HG02870 (cell line): ENCODE measurements at regions not wholly inside any gene's neighbourhood (a gene's known extent, or its start where the extent isn't known, plus 50 kb on each side); places are given as distances from the start of the nearest gene placed in this dataset.

Experiments
- ATAC-seq: cut with Tn5 transposase; IDR thresholded peaks from one replicate; pipeline ENCODE4 v1.9.1; 2021; ENCODE audit warnings: mild to moderate bottlenecking, moderate library complexity; ENCODE audit not compliant: unreplicated experiment

DNA sequence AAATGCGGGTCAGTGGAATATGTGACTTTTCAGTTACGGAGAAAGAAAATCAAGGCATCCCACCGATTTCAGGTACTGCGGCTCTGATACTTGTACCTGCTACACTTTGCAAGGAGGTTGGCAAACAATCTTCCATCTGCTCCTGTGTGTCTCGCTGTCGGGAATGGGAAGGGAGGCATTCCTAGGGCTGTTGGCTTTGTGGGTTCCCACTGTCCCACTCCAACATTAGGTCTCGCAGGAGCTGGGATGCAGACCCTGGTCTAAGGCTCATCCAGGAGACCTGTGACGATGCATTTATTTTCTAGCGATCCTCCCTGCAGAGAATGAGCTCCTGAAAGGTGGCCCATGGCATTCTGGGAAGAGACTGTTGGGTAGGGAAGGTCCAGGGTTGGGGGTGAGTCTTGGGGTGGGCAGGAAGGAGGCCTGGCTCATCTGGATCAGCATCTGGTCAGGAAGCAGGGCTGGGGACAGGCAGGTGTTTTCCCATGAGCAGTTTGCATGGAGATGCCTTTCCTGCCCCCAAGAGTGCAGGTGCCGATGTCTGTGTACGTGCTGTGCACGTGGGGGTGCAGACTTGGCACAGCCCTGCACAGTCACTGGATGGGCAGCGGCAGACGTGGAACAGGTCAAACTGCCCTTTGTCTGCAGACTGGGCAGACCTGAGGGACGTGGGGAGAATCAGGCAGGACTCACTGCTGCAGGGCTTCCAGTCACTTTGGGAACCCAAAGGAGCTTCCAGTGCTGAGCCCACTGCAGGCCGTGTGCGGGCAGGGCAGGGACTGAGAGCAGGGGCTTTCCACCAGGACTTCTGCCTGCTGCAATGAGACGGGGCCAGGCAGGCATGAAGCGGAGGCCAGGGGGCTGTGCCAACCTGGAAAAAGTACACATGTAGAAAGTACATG, 152.4 kb downstream of the TEX29 start:
- no peak for ATAC-seq

DNA sequence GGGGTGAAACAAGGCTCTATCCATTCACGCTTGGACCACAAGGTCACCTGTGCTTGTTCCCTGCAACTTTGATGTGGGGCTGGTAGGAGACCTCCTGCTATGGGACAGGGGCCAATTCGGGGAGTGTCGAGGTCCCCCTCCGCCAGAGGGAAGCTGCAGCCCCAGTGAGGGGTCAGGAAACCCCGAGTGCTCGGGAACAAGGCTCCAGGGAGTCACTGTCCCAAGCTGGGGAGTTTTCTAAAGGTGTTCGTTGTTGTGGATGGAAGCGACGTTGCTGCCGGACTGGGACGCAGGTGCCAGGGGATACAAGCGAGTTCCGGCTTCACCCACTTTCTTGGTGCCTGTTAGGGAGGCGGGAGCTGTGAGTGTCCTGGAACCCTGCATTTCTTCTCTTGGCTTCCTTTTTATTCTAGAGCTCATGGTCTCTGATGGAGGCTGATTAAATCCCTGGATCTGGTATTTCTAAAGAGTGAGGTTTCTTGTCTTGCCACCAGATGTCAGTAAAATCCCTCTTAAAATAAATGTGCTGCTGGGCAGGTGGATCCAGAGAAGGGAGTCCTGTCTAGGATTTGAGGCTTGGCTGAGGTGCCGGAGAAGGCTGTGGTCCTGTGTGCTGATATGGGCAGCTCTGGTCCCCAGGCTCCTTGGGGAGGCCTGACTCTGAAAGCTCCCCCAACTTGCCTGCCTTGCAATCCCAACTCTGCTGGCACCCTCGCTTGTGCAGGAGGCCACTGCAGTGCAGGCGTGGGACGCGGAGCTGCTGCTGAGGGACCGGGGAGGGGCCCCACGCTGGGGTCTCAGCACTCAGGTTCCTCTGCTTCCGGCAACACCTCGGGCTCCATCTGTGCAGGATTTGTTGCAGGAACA, 153.9 kb downstream of the TEX29 start:
- no peak for ATAC-seq

DNA sequence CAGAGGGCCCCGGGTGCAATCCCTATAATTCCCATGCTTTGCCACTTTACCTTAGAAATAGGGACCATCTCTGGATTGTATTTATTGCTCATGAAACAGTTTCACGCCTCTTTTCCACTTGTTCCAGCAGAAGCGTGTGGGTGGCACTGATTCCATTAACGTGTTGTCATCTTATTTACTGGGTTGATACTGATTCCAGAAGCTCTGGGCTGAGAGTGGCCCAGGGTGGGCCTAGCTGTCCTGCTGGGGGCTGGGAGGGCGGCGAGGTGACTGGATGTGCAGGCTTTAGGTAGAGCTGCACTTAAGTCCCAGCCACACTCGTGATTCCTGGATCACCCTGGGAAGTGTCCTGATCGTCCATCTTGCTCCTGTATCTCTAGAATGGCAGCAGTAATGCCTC, 155.0 kb downstream of the TEX29 start:
- no peak for ATAC-seq

DNA sequence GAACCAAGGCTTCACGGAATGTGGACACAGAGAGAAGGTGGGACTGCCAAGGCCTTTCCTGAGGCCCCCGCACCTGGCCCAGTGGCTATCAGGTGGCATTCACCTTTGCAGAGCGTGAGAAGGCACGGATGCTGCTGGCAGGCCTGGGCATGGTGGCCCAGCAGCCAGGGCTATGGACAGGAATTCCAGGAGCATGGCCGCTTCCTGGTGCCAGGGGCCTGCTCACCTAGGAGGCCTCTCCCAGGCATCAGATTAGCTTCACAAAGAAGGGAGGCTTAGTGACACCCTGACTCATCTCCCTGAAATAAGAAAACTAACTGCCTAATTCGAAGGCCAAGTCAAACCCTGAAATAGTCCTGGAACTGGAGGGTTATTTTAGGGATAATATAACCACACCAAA, 155.8 kb downstream of the TEX29 start:
- no peak for ATAC-seq

DNA sequence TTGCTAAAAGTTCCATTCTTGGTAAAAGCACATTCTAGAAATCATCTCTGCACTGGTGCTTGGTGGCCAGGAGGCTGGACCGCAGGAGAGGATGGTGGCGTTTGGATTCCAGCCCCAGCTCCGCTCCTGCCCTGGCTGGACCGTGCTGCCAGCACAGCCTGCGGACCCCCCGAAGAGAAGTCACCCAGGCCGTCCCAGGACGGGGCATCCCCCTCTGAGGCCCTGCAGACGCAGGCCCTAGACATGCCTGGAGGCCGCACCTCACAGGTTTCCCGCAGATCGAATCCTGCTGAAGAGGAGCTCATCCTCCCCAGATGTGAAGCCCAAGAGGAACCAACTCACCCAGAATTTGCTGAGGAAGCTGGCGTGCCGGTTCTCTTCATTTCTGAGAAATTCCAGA, 159.0 kb downstream of the TEX29 start:
- no peak for ATAC-seq

DNA sequence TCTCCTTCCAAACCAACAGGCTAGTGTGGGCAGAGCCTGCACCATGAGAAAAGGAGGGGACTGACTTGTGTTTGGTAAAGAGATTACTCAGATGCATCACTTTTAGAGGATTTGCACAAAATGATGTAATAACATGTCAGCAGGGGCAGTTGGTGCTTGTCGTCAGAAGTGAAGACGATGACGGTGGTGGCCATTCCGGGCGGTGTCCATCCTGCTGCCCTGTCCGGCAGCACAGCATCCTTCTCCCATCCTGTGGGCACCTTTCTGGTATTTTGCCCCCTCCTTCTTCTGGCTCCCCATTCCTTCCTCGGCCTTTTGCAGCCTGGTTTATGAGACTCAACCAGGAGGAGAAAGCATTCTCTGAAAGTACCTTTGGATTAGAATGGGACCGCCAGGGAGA, 160.1 kb downstream of the TEX29 start:
- ATAC-seq, result no peak

DNA sequence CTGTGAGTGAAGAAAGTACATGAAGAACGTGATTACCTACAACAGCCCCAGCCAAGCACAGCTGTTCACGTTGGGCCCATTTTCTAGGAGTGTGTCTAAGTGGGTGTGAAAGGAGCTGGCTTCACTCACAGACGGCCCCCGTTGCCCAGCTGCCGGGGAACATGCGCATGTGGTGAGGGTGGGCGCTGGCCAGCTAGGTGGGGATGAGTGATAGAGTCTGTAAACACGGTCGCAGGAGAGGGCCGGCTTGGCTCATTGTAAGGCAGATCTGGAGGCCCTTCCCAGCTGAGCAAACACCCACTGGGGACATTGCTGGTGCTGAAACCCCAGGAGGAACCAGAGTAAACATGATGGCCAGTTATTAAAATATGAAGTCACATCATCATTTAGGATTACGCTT, 160.5 kb downstream of the TEX29 start:
- no peak for ATAC-seq

DNA sequence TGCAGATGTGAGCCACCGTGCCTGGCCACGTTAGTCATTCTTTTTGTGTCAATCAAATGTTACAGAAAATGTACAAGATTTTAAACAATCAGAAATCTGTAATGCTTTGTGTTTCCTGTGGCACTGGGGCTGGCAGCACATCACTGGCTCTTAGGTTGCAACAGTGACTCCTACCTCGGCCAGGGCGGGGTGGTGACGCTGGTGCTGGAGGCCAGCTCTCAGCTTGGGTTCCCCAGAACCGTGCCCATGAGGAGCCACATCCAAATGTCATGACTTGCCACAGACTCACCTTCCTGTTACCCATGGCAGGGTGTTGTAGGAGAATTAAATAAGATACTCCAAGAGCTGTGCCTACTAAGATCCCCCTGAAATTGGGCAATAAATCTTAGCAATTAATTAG, 161.7 kb downstream of the TEX29 start:
- ATAC-seq, result no peak

DNA sequence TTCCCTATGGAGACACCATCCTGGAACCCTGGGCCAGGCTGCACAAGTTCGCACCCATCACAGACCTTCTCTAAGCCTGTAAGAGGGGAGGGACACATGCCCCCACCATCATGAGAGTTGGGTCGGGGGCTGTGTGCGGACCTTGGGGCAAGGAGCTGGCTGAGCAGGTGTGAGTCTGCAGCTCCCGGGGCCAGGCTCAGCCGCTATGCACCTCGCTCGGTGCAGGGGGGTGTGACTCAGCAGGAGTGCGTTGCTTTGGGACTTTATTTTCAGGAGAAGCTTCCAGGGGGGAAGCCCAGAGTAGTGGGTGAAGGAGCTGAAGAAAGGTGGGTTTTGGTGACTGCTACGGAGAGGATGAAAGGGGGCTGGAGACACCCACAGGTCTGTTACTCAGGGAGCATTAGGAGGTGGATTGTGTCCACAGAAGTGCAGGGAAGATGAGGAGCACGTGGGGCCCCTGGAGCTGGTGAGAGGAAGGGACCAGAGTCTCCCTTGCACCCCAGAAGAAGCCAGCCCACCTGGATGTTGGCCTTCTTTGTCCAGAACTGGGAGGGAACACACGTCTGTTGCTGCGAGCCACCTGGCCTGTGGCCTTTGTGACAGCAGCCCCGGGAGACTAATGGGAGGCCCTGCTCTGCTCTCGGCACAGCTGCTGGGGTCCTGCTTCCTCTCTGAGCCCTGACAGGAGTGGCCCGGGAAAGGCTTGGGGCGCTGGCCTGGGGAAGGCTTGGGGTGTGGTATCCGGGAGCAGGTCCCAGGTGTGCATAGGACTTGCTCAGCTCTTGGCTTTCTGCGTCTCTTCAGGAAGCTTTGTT, 162.6 kb downstream of the TEX29 start:
- ATAC-seq, result no peak

DNA sequence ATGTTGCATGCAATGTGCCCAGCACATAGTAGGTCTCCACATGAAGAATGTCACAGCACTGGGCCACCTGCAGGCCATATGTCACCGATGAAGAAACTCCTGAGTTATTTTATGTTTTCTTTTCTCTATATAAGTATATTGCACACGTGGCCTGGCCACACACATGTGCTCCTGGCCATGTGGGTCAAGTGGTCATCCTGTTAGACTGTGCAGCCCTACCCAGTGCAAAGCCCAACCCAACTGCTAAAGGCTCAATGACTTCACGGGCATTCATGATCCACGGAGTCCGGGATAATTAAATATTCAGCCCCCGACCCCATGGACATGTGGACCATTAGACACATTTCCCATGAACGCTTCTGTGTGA, 163.2 kb downstream of the TEX29 start:
- no peak for ATAC-seq

DNA sequence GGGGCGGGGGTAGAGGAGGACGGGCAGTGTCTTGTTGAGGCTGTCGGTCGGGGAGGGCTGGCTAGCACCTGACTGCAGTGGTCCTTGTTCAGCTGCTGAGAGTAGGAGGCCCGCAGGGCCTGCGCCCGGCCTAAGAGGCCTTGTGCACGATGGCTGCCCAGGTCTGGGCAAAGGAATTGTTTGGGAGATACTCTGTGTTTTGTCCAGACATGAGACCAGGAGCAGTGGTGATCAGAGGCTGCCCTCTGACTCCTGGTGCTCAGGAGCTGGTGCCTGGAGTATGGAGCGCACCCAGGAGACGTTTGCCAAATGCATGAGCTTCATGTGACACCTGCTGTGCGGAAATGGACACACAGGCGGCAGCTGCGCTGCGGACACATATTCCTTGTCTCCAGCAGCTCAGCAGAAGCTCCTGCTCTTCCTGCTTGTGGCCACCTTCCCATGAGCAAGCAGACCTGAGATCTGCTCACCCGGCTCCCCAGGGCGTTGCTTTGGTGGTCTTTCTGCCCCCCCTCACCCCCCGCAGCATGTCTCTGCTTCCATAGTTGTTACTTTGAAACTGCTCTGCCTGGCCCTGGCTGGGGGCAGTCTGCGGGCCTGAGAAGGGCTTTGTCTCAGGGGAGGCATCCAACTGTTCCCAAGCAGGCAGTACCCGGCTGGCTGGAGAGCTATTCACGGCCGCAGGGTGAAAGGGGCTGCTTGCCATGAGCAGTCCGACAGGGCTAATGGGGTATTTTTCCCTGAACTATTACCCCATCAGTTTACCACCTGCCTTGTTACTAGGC, 163.9 kb downstream of the TEX29 start:
- no peak for ATAC-seq

DNA sequence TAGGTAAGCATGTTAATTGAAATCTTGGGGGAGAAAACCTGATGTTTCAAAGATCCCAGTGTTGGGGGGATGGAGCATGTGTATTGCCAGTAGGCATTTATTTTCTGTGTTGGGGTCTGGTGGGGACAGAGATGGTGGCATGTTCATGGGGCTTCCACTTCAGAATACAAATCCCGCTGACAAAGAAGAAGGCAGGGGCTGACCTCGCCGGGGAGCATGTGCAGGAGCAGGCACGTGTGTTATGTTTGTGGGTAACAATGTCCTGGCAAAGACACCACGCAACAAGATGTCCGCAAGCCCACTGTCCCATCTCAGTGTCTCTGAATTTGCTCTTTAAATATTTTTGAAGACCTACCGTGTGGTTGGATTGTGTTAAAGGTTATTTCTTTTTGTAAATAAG, 164.5 kb downstream of the TEX29 start:
- ATAC-seq, result no peak

DNA sequence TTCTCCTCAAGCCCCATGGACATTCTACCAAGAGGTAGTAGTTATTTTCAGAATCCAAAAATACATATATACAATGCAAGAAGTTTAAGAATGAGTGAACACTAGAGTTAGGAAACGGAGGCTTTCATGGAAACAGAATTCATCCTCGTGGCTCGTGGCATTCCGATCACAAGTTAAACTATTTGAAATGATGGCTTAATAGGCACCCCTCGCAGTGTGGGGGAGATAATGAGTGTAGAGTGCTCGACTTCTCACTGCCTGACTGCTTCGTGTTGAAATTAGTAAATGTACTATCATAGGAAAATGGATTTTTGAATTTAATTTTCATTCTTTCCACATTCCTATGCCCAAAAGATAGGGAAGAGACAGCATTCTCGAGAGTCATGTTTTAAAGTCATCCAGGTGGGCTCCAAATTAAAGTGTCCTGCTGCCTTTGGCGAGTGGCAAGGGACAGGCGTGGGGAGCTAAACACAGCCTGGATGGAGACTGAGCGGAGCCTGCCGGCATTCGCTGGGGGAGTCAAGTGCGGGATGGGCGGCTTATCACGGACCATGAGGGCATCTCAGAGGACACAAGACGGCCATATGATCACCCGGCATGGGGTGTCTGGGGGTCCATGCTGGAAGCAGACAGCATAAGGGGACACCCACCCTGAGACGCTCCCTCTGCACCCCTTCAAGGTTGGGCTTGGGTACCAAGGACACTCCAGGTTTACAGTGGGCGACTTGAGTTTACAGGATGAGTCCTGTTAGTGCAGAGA, 165.2 kb downstream of the TEX29 start:
- no peak for ATAC-seq

DNA sequence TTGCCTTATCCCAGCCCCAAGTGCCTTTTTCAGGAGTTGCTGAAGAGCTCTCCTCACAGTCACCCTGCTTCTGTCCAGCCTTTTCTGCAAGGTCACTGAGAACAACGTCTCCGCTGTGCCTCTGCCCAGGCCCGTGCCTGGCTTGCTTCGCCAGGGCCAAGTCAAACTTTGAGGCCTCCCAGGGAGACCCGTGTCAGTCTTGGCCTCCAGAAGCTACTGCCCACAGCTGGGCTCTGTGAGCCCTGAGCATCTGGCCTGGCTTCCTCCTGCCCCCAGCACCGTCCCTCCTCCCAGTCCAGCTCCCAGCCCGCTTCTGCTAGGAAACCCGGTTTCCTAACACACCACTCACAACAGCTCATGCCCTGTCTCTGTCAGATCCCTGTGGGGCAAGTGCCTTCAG, 165.9 kb downstream of the TEX29 start:
- no peak for ATAC-seq

DNA sequence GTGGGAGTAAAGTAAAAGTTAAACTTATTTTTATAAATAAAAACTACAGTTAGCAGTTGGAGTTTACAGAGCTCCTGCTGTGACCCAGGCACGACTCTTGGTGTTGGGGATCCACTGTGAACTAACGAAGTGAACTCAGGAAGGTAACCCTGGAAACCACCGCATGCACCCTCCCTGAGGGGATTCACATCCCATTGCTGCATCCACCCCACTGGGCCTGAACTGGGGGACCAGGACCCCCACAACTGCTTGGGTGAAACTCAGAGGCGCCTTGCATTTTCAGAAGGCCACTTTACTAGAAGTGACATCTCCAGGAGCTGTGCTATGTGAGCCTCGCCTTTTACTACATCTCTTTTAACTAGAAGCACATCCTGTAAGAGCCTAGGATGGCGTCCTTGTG, 166.4 kb downstream of the TEX29 start:
- ATAC-seq, result no peak

DNA sequence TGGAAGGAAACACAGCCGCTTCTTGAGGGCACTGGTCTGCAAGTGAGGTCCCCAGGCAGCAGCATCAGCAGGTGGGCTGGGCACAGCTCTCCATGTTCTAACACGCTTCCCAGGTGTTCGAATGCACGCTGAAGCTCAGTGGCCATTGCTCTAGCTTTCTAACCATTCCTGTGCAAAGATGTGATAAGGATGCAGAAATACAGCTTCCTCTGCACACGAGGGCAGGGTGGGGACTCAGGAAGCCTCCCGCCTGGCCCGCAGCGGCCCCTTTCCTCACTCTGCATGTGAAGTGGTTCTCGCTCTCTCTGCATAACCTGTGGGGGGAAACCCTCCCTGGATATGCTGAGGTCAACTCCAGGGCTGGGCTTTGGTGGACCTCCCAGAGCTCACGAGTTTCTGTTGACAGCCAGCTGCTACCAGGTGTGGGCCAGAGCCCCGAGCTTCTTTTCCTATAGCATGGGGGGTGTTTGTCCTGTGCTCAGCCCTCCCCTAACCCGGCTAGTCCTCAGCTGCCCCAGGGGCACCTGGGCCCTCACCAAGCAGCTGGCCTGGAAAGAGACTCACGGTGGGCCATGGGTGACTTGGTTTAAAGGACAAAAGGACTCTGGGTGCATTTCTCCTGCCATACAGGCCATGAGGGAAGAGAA, 168.2 kb downstream of the TEX29 start:
- ATAC-seq, result no peak

DNA sequence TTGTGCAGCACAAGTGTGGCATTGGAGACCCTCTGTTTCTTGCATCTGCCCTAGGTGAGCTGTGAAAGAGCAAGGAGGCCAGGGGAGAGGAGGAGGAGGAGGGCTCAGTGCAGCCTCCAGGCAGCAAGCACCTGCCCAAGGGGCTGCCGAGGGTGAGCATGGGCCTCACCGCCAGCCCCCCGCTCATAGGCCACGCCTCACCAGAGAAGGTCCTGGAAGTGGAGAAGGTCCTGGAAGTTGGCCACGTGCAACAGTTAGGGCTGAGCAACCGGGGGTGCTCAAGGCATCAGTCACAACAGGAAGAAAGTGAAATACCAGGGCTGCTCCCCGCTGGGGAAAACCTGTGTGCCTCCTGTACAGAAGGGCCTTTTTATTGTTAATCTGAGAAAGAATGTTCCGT, 168.9 kb downstream of the TEX29 start:
- no peak for ATAC-seq

DNA sequence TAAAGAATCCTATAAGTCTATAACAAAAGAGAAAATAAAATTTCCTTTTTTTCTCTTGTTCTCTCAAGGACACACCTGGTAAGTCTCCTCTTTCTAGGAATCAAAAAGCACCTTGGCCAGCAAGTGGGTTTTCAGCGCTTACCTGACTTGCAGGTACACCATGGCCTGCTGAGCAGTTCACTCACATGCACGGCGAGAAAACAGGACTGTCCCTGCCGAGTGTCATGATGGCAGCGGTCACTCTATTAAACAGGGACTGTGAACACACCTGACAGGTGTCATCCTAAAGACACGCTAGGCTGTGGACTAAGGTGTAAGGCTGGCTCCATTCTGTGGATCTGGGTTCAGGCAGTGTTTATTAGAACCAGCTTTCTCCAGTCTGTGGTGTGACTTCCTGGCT, 170.2 kb downstream of the TEX29 start:
- ATAC-seq, result no peak

DNA sequence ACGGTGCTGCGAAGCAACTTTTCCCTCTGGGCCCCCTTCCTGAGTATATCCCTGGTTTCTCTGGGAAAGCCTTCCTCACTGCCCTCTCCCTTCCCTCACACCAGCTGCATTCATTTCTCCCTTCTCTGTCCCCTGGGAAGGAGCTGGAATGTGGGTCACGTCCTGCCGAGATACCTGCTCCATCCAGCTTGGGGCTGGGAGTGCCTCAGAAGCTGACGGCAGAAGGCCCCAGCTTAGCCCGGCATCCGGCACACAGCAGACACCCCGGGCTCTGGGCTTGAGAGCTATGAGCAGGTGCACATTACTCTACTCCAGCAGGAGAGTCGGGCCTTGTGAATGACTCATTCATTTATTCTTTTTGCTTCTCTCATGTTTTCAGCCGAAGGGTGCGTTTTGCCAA, 170.6 kb downstream of the TEX29 start:
- ATAC-seq, result no peak
